Adrenal gland (tissue), 5 donors: ENCODE measurements at regions not wholly inside any gene's neighbourhood (a gene's known extent, or its start where the extent isn't known, plus 50 kb on each side); places are given as distances from the start of the nearest gene placed in this dataset.

Experiments
- POLR2A ChIP-seq, 2 donors: fragments of 450-650 bp; IDR thresholded peaks; one replicate each; pipeline ENCODE4 v1.6.1; 2017; ENCODE audit warnings: antibody characterized with exemption in 2 of 2, mild to moderate bottlenecking in 2 of 2, moderate library complexity in 1 of 2
- TF ChIP-seq, protein P1 (sequence below), 6 experiments: fragments of 450-650 bp in 4 of 6; fragments of 200-600 bp in 2 of 6; sonication (generic) in 1 of 6; IDR thresholded peaks; 1 replicate in 5 of 6; 2 replicates in 1 of 6; pipeline versions ENCODE4 v1.5.1 to v1.8.0; 2016 to 2021; ENCODE audit warnings: antibody characterized with exemption in 6 of 6, mild to moderate bottlenecking in 2 of 6, moderate library complexity in 1 of 6
- donor health status: DM: no; HTN: no; CAD: no.

DNA sequence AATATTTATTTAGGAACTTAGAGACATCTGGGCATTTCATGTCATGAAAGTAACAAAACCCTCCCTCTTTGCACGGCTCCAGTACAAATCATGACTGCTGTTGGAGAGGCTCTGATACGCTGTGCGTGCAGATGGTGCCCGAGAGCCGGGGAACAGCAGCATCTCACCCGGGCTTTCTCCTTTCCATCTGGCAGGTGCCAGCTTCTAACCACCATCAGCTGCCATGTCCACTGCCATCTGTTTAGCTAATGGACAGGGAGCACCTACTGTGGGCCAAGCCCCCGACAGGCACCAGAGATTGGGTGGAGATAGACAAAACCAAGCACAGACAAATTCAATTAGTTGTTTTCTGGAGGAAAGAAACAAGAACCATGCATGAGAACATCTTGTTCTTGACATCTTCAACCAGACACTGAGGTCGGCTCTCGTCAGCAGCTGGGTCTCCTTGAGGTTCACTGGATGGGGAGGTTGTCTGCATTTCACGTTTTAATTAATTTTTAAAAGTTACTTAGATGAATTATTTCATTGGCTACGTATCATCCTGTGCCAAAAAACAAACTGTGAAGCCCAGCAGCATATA is 323.7 kb downstream of the THBS2 start:
- TF ChIP-seq, protein P1, sequence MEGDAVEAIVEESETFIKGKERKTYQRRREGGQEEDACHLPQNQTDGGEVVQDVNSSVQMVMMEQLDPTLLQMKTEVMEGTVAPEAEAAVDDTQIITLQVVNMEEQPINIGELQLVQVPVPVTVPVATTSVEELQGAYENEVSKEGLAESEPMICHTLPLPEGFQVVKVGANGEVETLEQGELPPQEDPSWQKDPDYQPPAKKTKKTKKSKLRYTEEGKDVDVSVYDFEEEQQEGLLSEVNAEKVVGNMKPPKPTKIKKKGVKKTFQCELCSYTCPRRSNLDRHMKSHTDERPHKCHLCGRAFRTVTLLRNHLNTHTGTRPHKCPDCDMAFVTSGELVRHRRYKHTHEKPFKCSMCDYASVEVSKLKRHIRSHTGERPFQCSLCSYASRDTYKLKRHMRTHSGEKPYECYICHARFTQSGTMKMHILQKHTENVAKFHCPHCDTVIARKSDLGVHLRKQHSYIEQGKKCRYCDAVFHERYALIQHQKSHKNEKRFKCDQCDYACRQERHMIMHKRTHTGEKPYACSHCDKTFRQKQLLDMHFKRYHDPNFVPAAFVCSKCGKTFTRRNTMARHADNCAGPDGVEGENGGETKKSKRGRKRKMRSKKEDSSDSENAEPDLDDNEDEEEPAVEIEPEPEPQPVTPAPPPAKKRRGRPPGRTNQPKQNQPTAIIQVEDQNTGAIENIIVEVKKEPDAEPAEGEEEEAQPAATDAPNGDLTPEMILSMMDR (IDR thresholded peaks at IDR 0.05) = no peak
- TF ChIP-seq POLR2A (IDR thresholded peaks at IDR 0.05) = no peak
